GM23338 (cell line): ENCODE measurements at regions not wholly inside any gene's neighbourhood (a gene's known extent, or its start where the extent isn't known, plus 50 kb on each side); places are given as distances from the start of the nearest gene placed in this dataset.

Experiments used
- ATAC-seq: fragments of 200-7000 bp; cut with Tn5 transposase; 3 replicates; pipeline ENCODE4 v1.9.1; 2020
- DNase-seq: peaks from one replicate; pipeline ENCODE4 v3.0.0-alpha.2; 2015; ENCODE audit warnings: low spot score
- H2AFZ ChIP-seq: fragments of 200-600 bp; sonication (generic); 2 replicates; pipeline ENCODE4 v1.8.0; 2016; ENCODE audit warnings: antibody characterized with exemption, mild to moderate bottlenecking, moderate library complexity
- H3F3A ChIP-seq: fragments of 200-600 bp; sonication (generic); replicated peaks from 2 replicates; pipeline ENCODE4 v1.8.0; 2017; ENCODE audit warnings: antibody characterized with exemption, mixed run types, low read depth
- H3K27ac ChIP-seq: fragments of 200-600 bp; sonication (generic); 2 replicates; pipeline ENCODE4 v1.6.1; 2016; ENCODE audit warnings: low read depth
- H3K27me3 ChIP-seq: fragments of 200-600 bp; sonication (generic); 2 replicates; pipeline ENCODE4 v1.8.0; 2016; ENCODE audit warnings: mild to moderate bottlenecking, mixed run types, moderate library complexity; ENCODE audit not compliant: insufficient read depth
- H3K36me3 ChIP-seq: fragments of 200-600 bp; sonication (generic); 2 replicates; pipeline ENCODE4 v1.8.0; 2016; ENCODE audit warnings: mild to moderate bottlenecking; ENCODE audit not compliant: insufficient read depth
- H3K4me1 ChIP-seq: fragments of 200-600 bp; sonication (generic); 2 replicates; pipeline ENCODE4 v1.8.0; 2016; ENCODE audit warnings: mild to moderate bottlenecking, moderate library complexity; ENCODE audit not compliant: insufficient read depth
- H3K4me2 ChIP-seq: fragments of 200-600 bp; sonication (generic); 2 replicates; pipeline ENCODE4 v1.7.1; 2017; ENCODE audit warnings: mixed run types
- H3K4me3 ChIP-seq: fragments of 200-600 bp; sonication (generic); 2 replicates; pipeline ENCODE4 v1.6.1; 2016; ENCODE audit warnings: mixed run types
- H3K79me2 ChIP-seq: fragments of 200-600 bp; sonication (generic); replicated peaks from 2 replicates; pipeline ENCODE4 v1.8.0; 2017; ENCODE audit warnings: mild to moderate bottlenecking; ENCODE audit not compliant: insufficient read depth
- H3K9me2 ChIP-seq: fragments of 200-600 bp; sonication (generic); 2 replicates; pipeline ENCODE4 v1.8.0; 2017; ENCODE audit not compliant: insufficient read depth
- H4K20me1 ChIP-seq: fragments of 200-600 bp; sonication (generic); replicated peaks from 2 replicates; pipeline ENCODE4 v1.8.0; 2017; ENCODE audit warnings: mild to moderate bottlenecking; ENCODE audit not compliant: insufficient read depth
- H3K27ac Mint-ChIP-seq: 2 replicates; pipeline ENCODE4 v1.8.0; 2020; ENCODE audit warnings: inconsistent platforms, mild to moderate bottlenecking, moderate library complexity, mixed read lengths
- H3K27me3 Mint-ChIP-seq: 3 replicates; pipeline ENCODE4 v1.8.0; 2022; ENCODE audit warnings: low read depth, mild to moderate bottlenecking, moderate library complexity, mixed read lengths, inconsistent platforms; ENCODE audit not compliant: insufficient read depth, poor library complexity
- H3K36me3 Mint-ChIP-seq: 3 replicates; pipeline ENCODE4 v1.8.0; 2021; ENCODE audit warnings: low read depth, mild to moderate bottlenecking, inconsistent platforms, moderate library complexity, mixed read lengths
- H3K4me1 Mint-ChIP-seq: 3 replicates; pipeline ENCODE4 v1.8.0; 2020; ENCODE audit warnings: mild to moderate bottlenecking, inconsistent platforms, mixed read lengths
- H3K4me3 Mint-ChIP-seq: 3 replicates; pipeline ENCODE4 v1.8.0; 2021; ENCODE audit warnings: moderate library complexity, mild to moderate bottlenecking, inconsistent platforms, mixed read lengths
- H3K9me3 Mint-ChIP-seq: 3 replicates; pipeline ENCODE4 v1.8.0; 2020; ENCODE audit warnings: moderate library complexity, mild to moderate bottlenecking, inconsistent platforms, mixed read lengths
- CREB1 ChIP-seq: fragments of 250-450 bp; sonication (Bioruptor Pico); IDR thresholded peaks from 2 replicates; pipeline ENCODE4 v1.5.0; 2020; ENCODE audit warnings: low read depth, mild to moderate bottlenecking, moderate library complexity
- CTCF ChIP-seq, 2 experiments: fragments of 200-600 bp in 1 of 2; sonication (generic) in 1 of 2; conservative IDR thresholded peaks; 2 replicates each; pipeline versions ENCODE4 v1.5.1 to v1.6.1; 2016 to 2017; ENCODE audit warnings: antibody characterized with exemption in 2 of 2, low read depth in 2 of 2, mild to moderate bottlenecking in 2 of 2, moderate library complexity in 1 of 2
- EZH2 ChIP-seq: fragments of 200-600 bp; sonication (generic); IDR thresholded peaks from one replicate; pipeline ENCODE4 v1.8.0; 2017; ENCODE audit warnings: antibody characterized with exemption, mild to moderate bottlenecking, low read depth; ENCODE audit not compliant: unreplicated experiment
- EZH2phosphoT487 ChIP-seq: fragments of 200-600 bp; sonication (generic); IDR thresholded peaks from one replicate; pipeline ENCODE4 v1.8.1; 2018; ENCODE audit warnings: antibody characterized with exemption; ENCODE audit not compliant: unreplicated experiment
- JUNB ChIP-seq: IDR thresholded peaks from one replicate; pipeline ENCODE4 v1.6.1; 2016; ENCODE audit warnings: antibody characterized with exemption; ENCODE audit not compliant: unreplicated experiment
- NANOG ChIP-seq: IDR thresholded peaks from 2 replicates; pipeline ENCODE4 v1.6.1; 2016; ENCODE audit warnings: antibody characterized with exemption, borderline replicate concordance
- POLR2AphosphoS5 ChIP-seq: IDR thresholded peaks from 2 replicates; pipeline ENCODE4 v1.6.1; 2016; ENCODE audit warnings: antibody characterized with exemption, low read depth
- ZNF114 ChIP-seq: fragments of 250-450 bp; sonication (Bioruptor Pico); IDR thresholded peaks from 2 replicates; pipeline ENCODE4 v1.5.0; 2020; ENCODE audit warnings: mild to moderate bottlenecking, moderate library complexity
- ZNF331 ChIP-seq: fragments of 250-450 bp; sonication (Bioruptor Pico); IDR thresholded peaks from 2 replicates; pipeline ENCODE4 v1.5.0; 2020; ENCODE audit warnings: low read depth, mild to moderate bottlenecking, moderate library complexity
- TF ChIP-seq, protein P1 (sequence below): IDR thresholded peaks from one replicate; pipeline ENCODE4 v1.6.1; 2018; ENCODE audit warnings: antibody characterized with exemption; ENCODE audit not compliant: unreplicated experiment

DNA sequence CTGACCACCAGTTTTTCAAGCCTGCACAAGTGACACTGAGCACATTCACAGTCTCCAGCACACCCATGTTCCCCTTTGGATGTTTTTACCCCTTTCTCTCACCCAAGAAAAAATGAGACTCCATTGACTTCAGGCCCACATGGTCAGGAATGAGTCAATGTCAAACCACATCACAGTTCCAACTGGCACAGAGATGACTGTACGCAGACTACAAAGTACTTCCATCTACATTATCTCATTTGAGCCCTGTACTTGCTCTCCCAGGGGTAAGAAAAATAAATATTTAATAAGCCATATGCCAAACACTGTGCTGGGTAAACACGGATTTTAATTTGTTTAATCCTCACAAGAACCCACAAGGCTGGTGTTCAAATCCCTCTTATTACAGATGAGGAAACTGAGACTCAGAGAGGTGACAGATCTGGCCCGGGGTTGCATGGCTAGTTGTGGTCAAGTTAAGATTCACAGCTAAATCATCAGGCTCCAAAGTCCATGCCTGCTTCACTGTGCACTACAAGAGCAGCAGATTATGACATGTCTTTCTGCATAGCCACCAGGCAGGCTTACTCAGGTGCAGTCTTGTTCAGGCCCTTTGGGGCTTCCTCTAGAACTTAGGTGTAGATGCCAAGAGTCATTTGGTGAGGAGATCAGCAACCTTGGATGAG, 106.1 kb downstream of the TXNL1 start (continued):
- TF ChIP-seq, protein P1, sequence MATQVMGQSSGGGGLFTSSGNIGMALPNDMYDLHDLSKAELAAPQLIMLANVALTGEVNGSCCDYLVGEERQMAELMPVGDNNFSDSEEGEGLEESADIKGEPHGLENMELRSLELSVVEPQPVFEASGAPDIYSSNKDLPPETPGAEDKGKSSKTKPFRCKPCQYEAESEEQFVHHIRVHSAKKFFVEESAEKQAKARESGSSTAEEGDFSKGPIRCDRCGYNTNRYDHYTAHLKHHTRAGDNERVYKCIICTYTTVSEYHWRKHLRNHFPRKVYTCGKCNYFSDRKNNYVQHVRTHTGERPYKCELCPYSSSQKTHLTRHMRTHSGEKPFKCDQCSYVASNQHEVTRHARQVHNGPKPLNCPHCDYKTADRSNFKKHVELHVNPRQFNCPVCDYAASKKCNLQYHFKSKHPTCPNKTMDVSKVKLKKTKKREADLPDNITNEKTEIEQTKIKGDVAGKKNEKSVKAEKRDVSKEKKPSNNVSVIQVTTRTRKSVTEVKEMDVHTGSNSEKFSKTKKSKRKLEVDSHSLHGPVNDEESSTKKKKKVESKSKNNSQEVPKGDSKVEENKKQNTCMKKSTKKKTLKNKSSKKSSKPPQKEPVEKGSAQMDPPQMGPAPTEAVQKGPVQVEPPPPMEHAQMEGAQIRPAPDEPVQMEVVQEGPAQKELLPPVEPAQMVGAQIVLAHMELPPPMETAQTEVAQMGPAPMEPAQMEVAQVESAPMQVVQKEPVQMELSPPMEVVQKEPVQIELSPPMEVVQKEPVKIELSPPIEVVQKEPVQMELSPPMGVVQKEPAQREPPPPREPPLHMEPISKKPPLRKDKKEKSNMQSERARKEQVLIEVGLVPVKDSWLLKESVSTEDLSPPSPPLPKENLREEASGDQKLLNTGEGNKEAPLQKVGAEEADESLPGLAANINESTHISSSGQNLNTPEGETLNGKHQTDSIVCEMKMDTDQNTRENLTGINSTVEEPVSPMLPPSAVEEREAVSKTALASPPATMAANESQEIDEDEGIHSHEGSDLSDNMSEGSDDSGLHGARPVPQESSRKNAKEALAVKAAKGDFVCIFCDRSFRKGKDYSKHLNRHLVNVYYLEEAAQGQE = no peak
- TF ChIP-seq CTCF (conservative IDR thresholded peaks at IDR 0.05; ENCODE audit: low read depth in 2 of 2) (no peak), JUNB (no peak), NANOG (no peak), ZNF331 (CRISPR knock-in tag) (no peak), CREB1 (CRISPR knock-in tag) (no peak)

GRCh38 chr18:56522816-56523215, 115.6 kb downstream of the TXNL1 start:
- ATAC-seq (no peak), DNase-seq (no peak)
- no peak overlapping the region for H3K27ac Mint-ChIP-seq
- H3K4me1 Mint-ChIP-seq = no peaks in the 10 kb centered on the region
- Histone ChIP-seq H3K27me3 (no peaks in the 10 kb centered on the region), H2AFZ (no peak overlapping the region), H3K36me3 (peaks cover 14% of the 10 kb centered on the region), H3F3A (no peaks in the 10 kb centered on the region), H3K79me2 (no peaks in the 10 kb centered on the region), H3K4me3 (no peak overlapping the region), H3K4me1 (no peaks in the 10 kb centered on the region), H4K20me1 (no peaks in the 10 kb centered on the region), H3K27ac (no peak overlapping the region), H3K4me2 (no peak overlapping the region), H3K9me2 (0 out of 2 replicates have a peak, but pooled peaks cover 9% of the 10 kb centered on the region)
- peaks cover 4% of the 10 kb centered on the region for H3K27me3 Mint-ChIP-seq
- H3K9me3 Mint-ChIP-seq = peaks cover 36% of the 10 kb centered on the region
- no peak overlapping the region for H3K4me3 Mint-ChIP-seq
- H3K36me3 Mint-ChIP-seq = peaks cover 22% of the 10 kb centered on the region
- TF ChIP-seq CTCF (conservative IDR thresholded peaks at IDR 0.05; ENCODE audit: low read depth in 2 of 2) (no peak), ZNF331 (CRISPR knock-in tag) (no peak), JUNB (no peak), ZNF114 (CRISPR knock-in tag) (no peak), EZH2 (no peak), NANOG (no peak), EZH2phosphoT487 (no peak), POLR2AphosphoS5 (no peak)
- TF ChIP-seq, protein P1 = no peak
